ENCODE measurements at regions not wholly inside any gene's neighbourhood (a gene's known extent, or its start where the extent isn't known, plus 50 kb on each side); places are given as distances from the start of the nearest gene placed in this dataset.

GRCh38 chr7:156172638-156173037, 360.4 kb upstream of the SHH start:
- TF ChIP-seq POLR2AphosphoS5 (IDR thresholded peaks at IDR 0.05; ENCODE audit: low read depth): no peak
- no peak for TF ChIP-seq CTCF (IDR thresholded peaks at IDR 0.05; ENCODE audit: insufficient read depth, low read length)
